ENCODE measurements at regions not wholly inside any gene's neighbourhood (a gene's known extent, or its start where the extent isn't known, plus 50 kb on each side); places are given as distances from the start of the nearest gene placed in this dataset.
"Not testable (repeated sequence)": the region's sequence is repeated elsewhere in the genome, so short reads cannot be mapped to it uniquely, and the experiment has no call there.

DNA sequence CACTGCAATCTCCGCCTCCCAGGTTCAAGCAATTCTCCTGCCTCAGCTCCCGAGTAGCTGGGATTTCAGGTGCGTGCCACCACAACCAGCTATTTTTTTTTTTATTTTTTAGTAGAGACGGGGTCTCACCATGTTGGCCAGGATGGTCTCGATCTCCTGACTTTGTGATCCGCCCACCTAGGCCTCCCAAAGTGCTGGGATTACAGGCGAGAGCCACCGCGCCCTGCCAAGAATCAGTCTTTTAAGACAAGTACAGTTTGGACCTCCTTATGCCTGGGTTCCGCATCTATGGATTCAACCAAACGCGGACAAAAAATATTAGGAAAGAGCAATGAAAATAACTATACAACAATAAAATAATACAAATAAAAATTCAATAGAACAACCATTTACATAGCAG is 285.9 kb upstream of the HS6ST1 start:
- H3K4me1 ChIP-seq (replicated peaks in 1 of 2; ENCODE audit: control insufficient read depth in 2 of 2, insufficient read depth in 2 of 2, low read length in 2 of 2); POLR2A ChIA-PET; in situ Hi-C loops (cut with MboI); H3K9me3 ChIP-seq (replicated peaks; ENCODE audit: control insufficient read depth, insufficient read depth, low read depth, low read length); H3K27ac ChIP-seq (ENCODE audit: extremely low read depth, low read depth, low read length); BruUV-seq (replicated peaks); H3K4me3 ChIP-seq; FAIRE-seq; H3K9me1 ChIP-seq (ENCODE audit: control insufficient read depth, insufficient read depth, low read length); H3K4me2 ChIP-seq (ENCODE audit: insufficient read depth, low read length); H4K20me1 ChIP-seq (replicated peaks; ENCODE audit: control insufficient read depth, insufficient read depth, low read length); H3K36me3 ChIP-seq (ENCODE audit: control insufficient read depth, insufficient read depth, low read length); H3K79me2 ChIP-seq (ENCODE audit: control insufficient read depth, insufficient read depth, low read length); CTCF ChIA-PET (ENCODE audit: low intra/inter-chr PET ratio); H2AFZ ChIP-seq (ENCODE audit: low read depth, low read length); DNase-seq (ENCODE audit: extremely low read depth in 1 of 4, low spot score in 3 of 4); intact Hi-C loops (cut with micrococcal nuclease); ATAC-seq; H3K9ac ChIP-seq (ENCODE audit: insufficient read depth in 1 of 2, low read depth in 2 of 2, low read length in 2 of 2): not testable (repeated sequence)
- 2% methylated on average over 12 of the region's 12 CpGs for WGBS (ENCODE audit: insufficient coverage, low coverage, missing lambda C conversion rate)
- peaks cover 2 to 69% of the 10 kb centered on the region in 2 experiments; a peak in 3 of 5 replicates for H3K27me3 ChIP-seq (ENCODE audit: control insufficient read depth in 2 of 2, insufficient read depth in 2 of 2, low read length in 2 of 2)

DNA sequence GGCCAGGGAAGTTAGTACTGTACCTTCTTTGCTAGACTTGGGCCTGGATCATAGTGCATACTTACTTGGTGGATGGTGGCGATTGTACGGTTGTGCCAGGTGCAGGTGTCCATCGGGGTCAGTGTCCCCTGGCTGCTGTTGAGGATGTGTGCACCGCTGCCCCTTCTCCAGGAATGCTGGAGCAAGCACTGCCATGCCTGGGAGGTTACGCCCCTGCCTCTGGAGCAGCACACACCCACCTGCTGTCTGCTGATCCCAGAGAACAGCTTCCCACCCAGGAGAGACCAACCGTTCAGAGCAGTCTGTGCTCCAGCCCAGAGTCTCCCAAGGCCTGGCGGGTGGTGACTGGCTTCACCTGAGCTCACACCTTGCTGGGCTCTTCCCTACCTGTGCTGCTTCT is 286.8 kb upstream of the HS6ST1 start:
- in situ Hi-C loops (cut with MboI): no loop called here
- CTCF ChIA-PET (ENCODE audit: low intra/inter-chr PET ratio): no interaction called here
- BruUV-seq (replicated peaks): no TSS peak

More for the DNA sequence above, 286.8 kb upstream of the HS6ST1 start:
- POLR2A ChIA-PET: interaction anchor here (0.6 kb wide), 1 partner anchor 522 kb away, joined by 3 read pairs; no protein-coding TSS in a partner anchor
- peaks cover 5 to 71% of the 10 kb centered on the region in 2 experiments; a peak in 3 of 5 replicates for H3K27me3 ChIP-seq (ENCODE audit: control insufficient read depth in 2 of 2, insufficient read depth in 2 of 2, low read length in 2 of 2)
- no peak overlapping the region for H2AFZ ChIP-seq (ENCODE audit: low read depth, low read length)
- 4% methylated on average over 7 of the region's 7 CpGs for WGBS (ENCODE audit: insufficient coverage, low coverage, missing lambda C conversion rate)
- no peak for ATAC-seq
- H3K9me3 ChIP-seq (replicated peaks; ENCODE audit: control insufficient read depth, insufficient read depth, low read depth, low read length): no peaks in the 10 kb centered on the region
- DNase-seq (ENCODE audit: extremely low read depth in 1 of 4, low spot score in 3 of 4): no peak
- intact Hi-C loops (cut with micrococcal nuclease): no loop called here
- peaks cover 0 to 5% of the 10 kb centered on the region in 2 experiments; a peak in 2 of 5 replicates for H3K4me1 ChIP-seq (replicated peaks in 1 of 2; ENCODE audit: control insufficient read depth in 2 of 2, insufficient read depth in 2 of 2, low read length in 2 of 2)
- H3K9me1 ChIP-seq (ENCODE audit: control insufficient read depth, insufficient read depth, low read length): no peaks in the 10 kb centered on the region
- TF ChIP-seq SMAD3 (CRISPR knock-in tag; conservative IDR thresholded peaks at IDR 0.05) (no peak), CHD4 (IDR thresholded peaks at IDR 0.05; ENCODE audit: insufficient read depth, insufficient replicate concordance, low read depth, low read length, poor library complexity, severe bottlenecking) (no peak), EHMT2 (IDR thresholded peaks at IDR 0.05) (no peak), RFX5 (IDR thresholded peaks at IDR 0.05; ENCODE audit: low read depth, low read length) (no peak), CEBPB (tag; IDR thresholded peaks at IDR 0.05) (no peak), CREB1 (IDR thresholded peaks at IDR 0.05) (no peak), CREB1 (CRISPR knock-in tag; IDR thresholded peaks at IDR 0.05) (no peak), CAMTA2 (CRISPR knock-in tag; conservative IDR thresholded peaks at IDR 0.05) (no peak), MED1 (CRISPR knock-in tag; IDR thresholded peaks at IDR 0.05; ENCODE audit: borderline replicate concordance) (no peak), RNF2 (IDR thresholded peaks at IDR 0.05) (no peak)
- TF ChIP-seq, protein P1, sequence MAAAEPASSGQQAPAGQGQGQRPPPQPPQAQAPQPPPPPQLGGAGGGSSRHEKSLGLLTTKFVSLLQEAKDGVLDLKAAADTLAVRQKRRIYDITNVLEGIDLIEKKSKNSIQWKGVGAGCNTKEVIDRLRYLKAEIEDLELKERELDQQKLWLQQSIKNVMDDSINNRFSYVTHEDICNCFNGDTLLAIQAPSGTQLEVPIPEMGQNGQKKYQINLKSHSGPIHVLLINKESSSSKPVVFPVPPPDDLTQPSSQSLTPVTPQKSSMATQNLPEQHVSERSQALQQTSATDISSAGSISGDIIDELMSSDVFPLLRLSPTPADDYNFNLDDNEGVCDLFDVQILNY (CRISPR knock-in tag; IDR thresholded peaks at IDR 0.05): no peak
- TF ChIP-seq, protein P2, sequence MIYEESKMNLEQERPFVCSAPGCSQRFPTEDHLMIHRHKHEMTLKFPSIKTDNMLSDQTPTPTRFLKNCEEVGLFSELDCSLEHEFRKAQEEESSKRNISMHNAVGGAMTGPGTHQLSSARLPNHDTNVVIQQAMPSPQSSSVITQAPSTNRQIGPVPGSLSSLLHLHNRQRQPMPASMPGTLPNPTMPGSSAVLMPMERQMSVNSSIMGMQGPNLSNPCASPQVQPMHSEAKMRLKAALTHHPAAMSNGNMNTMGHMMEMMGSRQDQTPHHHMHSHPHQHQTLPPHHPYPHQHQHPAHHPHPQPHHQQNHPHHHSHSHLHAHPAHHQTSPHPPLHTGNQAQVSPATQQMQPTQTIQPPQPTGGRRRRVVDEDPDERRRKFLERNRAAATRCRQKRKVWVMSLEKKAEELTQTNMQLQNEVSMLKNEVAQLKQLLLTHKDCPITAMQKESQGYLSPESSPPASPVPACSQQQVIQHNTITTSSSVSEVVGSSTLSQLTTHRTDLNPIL (CRISPR knock-in tag; IDR thresholded peaks at IDR 0.05): no peak
- TF ChIP-seq, protein P3, sequence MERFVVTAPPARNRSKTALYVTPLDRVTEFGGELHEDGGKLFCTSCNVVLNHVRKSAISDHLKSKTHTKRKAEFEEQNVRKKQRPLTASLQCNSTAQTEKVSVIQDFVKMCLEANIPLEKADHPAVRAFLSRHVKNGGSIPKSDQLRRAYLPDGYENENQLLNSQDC (CRISPR knock-in tag; IDR thresholded peaks at IDR 0.05): no peak
- TF ChIP-seq, protein P4, sequence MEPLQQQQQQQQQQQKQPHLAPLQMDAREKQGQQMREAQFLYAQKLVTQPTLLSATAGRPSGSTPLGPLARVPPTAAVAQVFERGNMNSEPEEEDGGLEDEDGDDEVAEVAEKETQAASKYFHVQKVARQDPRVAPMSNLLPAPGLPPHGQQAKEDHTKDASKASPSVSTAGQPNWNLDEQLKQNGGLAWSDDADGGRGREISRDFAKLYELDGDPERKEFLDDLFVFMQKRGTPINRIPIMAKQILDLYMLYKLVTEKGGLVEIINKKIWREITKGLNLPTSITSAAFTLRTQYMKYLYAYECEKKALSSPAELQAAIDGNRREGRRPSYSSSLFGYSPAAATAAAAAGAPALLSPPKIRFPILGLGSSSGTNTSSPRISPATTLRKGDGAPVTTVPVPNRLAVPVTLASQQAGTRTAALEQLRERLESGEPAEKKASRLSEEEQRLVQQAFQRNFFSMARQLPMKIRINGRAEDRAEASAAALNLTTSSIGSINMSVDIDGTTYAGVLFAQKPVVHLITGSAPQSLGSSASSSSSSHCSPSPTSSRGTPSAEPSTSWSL (CRISPR knock-in tag; IDR thresholded peaks at IDR 0.05; ENCODE audit: borderline replicate concordance): no peak
- FAIRE-seq: no peak
- no peaks in the 10 kb centered on the region for H4K20me1 ChIP-seq (replicated peaks; ENCODE audit: control insufficient read depth, insufficient read depth, low read length)
- H3K27ac ChIP-seq (ENCODE audit: extremely low read depth, low read depth, low read length): no peak overlapping the region
- no peak overlapping the region for H3K9ac ChIP-seq (ENCODE audit: insufficient read depth in 1 of 2, low read depth in 2 of 2, low read length in 2 of 2)
- H3K4me3 ChIP-seq: no peak overlapping the region
- H3K4me2 ChIP-seq (ENCODE audit: insufficient read depth, low read length): no peak overlapping the region
- no peaks in the 10 kb centered on the region for H3K36me3 ChIP-seq (ENCODE audit: control insufficient read depth, insufficient read depth, low read length)
- H3K79me2 ChIP-seq (ENCODE audit: control insufficient read depth, insufficient read depth, low read length): no peaks in the 10 kb centered on the region
